ENCODE measurements at regions not wholly inside any gene's neighbourhood (a gene's known extent, or its start where the extent isn't known, plus 50 kb on each side); places are given as distances from the start of the nearest gene placed in this dataset.

GRCh38 chr7:361680-362401 lies 71.9 kb downstream of the FOXL3 start:
- ATAC-seq, result no peak
- no TSS peak for BruUV-seq (replicated peaks)
- POLR2A ChIA-PET, result no interaction called here
- no peak overlapping the region for H2AFZ ChIP-seq (ENCODE audit: control insufficient read depth, low read depth, low read length)
- 43% methylated on average over 10 of the region's 18 CpGs for WGBS (ENCODE audit: insufficient coverage, insufficient replicate concordance, low lambda C conversion rate, missing lambda C conversion rate)
- no peaks in the 10 kb centered on the region for H4K20me1 ChIP-seq (ENCODE audit: control insufficient read depth, insufficient read depth)
- RAD21 ChIA-PET (ENCODE audit: unreplicated experiment), result no interaction called here
- no peak overlapping the region for H3K9ac ChIP-seq (ENCODE audit: control insufficient read depth, insufficient read depth, low read length)
- no peaks in the 10 kb centered on the region for H3K27me3 ChIP-seq (replicated peaks in 1 of 2; ENCODE audit: control insufficient read depth in 2 of 2, insufficient read depth in 2 of 2, low read length in 1 of 2)
- no peak overlapping the region for H3K27ac ChIP-seq (ENCODE audit: control insufficient read depth, insufficient read depth)
- H3K4me3 ChIP-seq, result no peak overlapping the region
- H3K36me3 ChIP-seq (ENCODE audit: control insufficient read depth in 2 of 2, insufficient read depth in 2 of 2, low read length in 1 of 2), result no peaks in the 10 kb centered on the region
- SMC1A ChIA-PET (ENCODE audit: uncharacterized antibody, unreplicated experiment), result no interaction called here
- no peak for DNase-seq (ENCODE audit: low read depth, low spot score)
- H3K9me3 ChIP-seq (replicated peaks; ENCODE audit: control insufficient read depth, insufficient read depth, low read length), result peaks cover 2% of the 10 kb centered on the region; the same call in 2 of the 3 replicates
- TF ChIP-seq SKIL (IDR thresholded peaks at IDR 0.05; ENCODE audit: low read depth, poor library complexity, severe bottlenecking), result no peak
- TF ChIP-seq ESRRA (IDR thresholded peaks at IDR 0.05; ENCODE audit: low read length), result no peak
- TF ChIP-seq IRF4 (IDR thresholded peaks at IDR 0.05; ENCODE audit: low read depth, low read length), result no peak
- no peak for TF ChIP-seq ASH2L (IDR thresholded peaks at IDR 0.05; ENCODE audit: borderline replicate concordance, low read depth)
- no peak for TF ChIP-seq BCL3 (IDR thresholded peaks at IDR 0.05; ENCODE audit: borderline replicate concordance, insufficient read depth, low read depth, low read length, poor library complexity, severe bottlenecking)
- TF ChIP-seq CHD1 (IDR thresholded peaks at IDR 0.05; ENCODE audit: low read depth, low read length), result no peak
- TF ChIP-seq POU2F2 (IDR thresholded peaks at IDR 0.05; ENCODE audit: borderline replicate concordance, low read depth, low read length), result no peak
- TF ChIP-seq CHD4 (IDR thresholded peaks at IDR 0.05), result no peak
- no peak for TF ChIP-seq NFXL1 (IDR thresholded peaks at IDR 0.05; ENCODE audit: borderline replicate concordance)
- TF ChIP-seq BHLHE40 (IDR thresholded peaks at IDR 0.05; ENCODE audit: borderline replicate concordance in 1 of 2, low read depth in 2 of 2, low read length in 1 of 2), result no peak
- no peak overlapping the region for H3K4me2 ChIP-seq (ENCODE audit: control insufficient read depth, insufficient read depth)
- H3K79me2 ChIP-seq (ENCODE audit: control insufficient read depth, insufficient read depth, low read length), result no peaks in the 10 kb centered on the region
- no peak for FAIRE-seq
- CTCF ChIA-PET, result no interaction called here
- intact Hi-C loops (cut with micrococcal nuclease; ENCODE audit: unreplicated experiment), result no loop called here
- H3K4me1 ChIP-seq (ENCODE audit: control insufficient read depth, insufficient read depth, low read length), result no peaks in the 10 kb centered on the region; the same call in 1 of the 2 replicates
- in situ Hi-C loops (cut with MboI), result no loop called here

All from GM12878 (cell line).